B cell (primary cell): ENCODE measurements at regions not wholly inside any gene's neighbourhood (a gene's known extent, or its start where the extent isn't known, plus 50 kb on each side); places are given as distances from the start of the nearest gene placed in this dataset.

ENCODE experiments used
- CTCF ChIP-seq: fragments of 200-600 bp; IDR thresholded peaks from one replicate; pipeline ENCODE4 v1.8.0; 2022; ENCODE audit warnings: antibody characterized with exemption, mild to moderate bottlenecking
- EZH2 ChIP-seq: IDR thresholded peaks from 2 replicates; pipeline ENCODE4 v1.6.1; 2012; ENCODE audit warnings: borderline replicate concordance, low read depth, mild to moderate bottlenecking, moderate library complexity, low read length; ENCODE audit not compliant: insufficient read depth, poor library complexity, severe bottlenecking

- TF ChIP-seq CTCF: no peak
- no peak for TF ChIP-seq EZH2
These were observed 88.5 kb upstream of the OTOS start for GRCh38 chr2:240229005-240229404.
